B cell (primary cell): ENCODE measurements at regions not wholly inside any gene's neighbourhood (a gene's known extent, or its start where the extent isn't known, plus 50 kb on each side); places are given as distances from the start of the nearest gene placed in this dataset.

ENCODE experiments used
- CTCF ChIP-seq: fragments of 200-600 bp; IDR thresholded peaks from one replicate; pipeline ENCODE4 v1.8.0; 2022; ENCODE audit warnings: antibody characterized with exemption, mild to moderate bottlenecking
- EZH2 ChIP-seq: IDR thresholded peaks from 2 replicates; pipeline ENCODE4 v1.6.1; 2012; ENCODE audit warnings: borderline replicate concordance, low read depth, mild to moderate bottlenecking, moderate library complexity, low read length; ENCODE audit not compliant: insufficient read depth, poor library complexity, severe bottlenecking

- TF ChIP-seq EZH2 (no peak), CTCF (no peak)
Measured at GRCh38 chr1:207261971-207262370, 59.5 kb upstream of the CD55 start.
